Endothelial cell of umbilical vein (primary cell): ENCODE measurements at regions not wholly inside any gene's neighbourhood (a gene's known extent, or its start where the extent isn't known, plus 50 kb on each side); places are given as distances from the start of the nearest gene placed in this dataset.

Experiments
- BruUV-seq: library from RNA; stranded (reverse); fragments of 400-500 nt; replicated peaks from 2 replicates; lab custom pipeline; 2021; lab: Mats Ljungman, UMichigan
- CTCF ChIA-PET: fragments of 300-600, 350-600 bp; sonication (Branson Sonifier 250); formaldehyde crosslinking; loops from one replicate; lab custom pipeline; 2021; ENCODE audit warnings: antibody characterized with exemption, inconsistent platforms; lab: Charles Lee
- POLR2A ChIA-PET: fragments of 300-600, 350-600 bp; sonication (Branson Sonifier 250); formaldehyde crosslinking; loops from one replicate; lab custom pipeline; 2021; ENCODE audit warnings: antibody characterized with exemption, inconsistent platforms; lab: Charles Lee
- DNase-seq: peaks from one replicate; pipeline ENCODE4 v3.0.0-alpha.2; 2011; ENCODE audit warnings: low read depth, low spot score
- FAIRE-seq: peaks from 2 replicates; lab custom pipeline; 2011; peaks lifted over from hg19 to GRCh38; lab: Jason Lieb, UNC
- H2AFZ ChIP-seq: 2 replicates; pipeline ENCODE4 v1.6.0; 2012; ENCODE audit warnings: low read depth, low read length, control low read depth, inconsistent platforms
- H3K27ac ChIP-seq: 2 replicates; pipeline ENCODE4 v1.5.1; 2011; ENCODE audit warnings: low read depth, mild to moderate bottlenecking, control low read depth, low read length, moderate library complexity; ENCODE audit not compliant: insufficient read depth
- H3K27me3 ChIP-seq, 2 experiments: 2 replicates each; pipeline versions ENCODE4 v1.6.0 to v1.6.1; 2011; ENCODE audit warnings: low read length in 2 of 2, mixed read lengths in 1 of 2; ENCODE audit not compliant: control insufficient read depth in 2 of 2, insufficient read depth in 2 of 2
- H3K36me3 ChIP-seq, 2 experiments: 2 replicates in 1 of 2; 3 replicates in 1 of 2; pipeline ENCODE4 v1.5.1; 2011; ENCODE audit warnings: low read length in 2 of 2, mild to moderate bottlenecking in 1 of 2, moderate library complexity in 1 of 2; ENCODE audit not compliant: control insufficient read depth in 2 of 2, insufficient read depth in 2 of 2; ENCODE audit errors: extremely low read depth in 1 of 2
- H3K4me1 ChIP-seq: 3 replicates; pipeline ENCODE4 v1.5.1; 2011; ENCODE audit warnings: mild to moderate bottlenecking, low read length; ENCODE audit not compliant: control insufficient read depth, insufficient read depth; ENCODE audit errors: extremely low read depth
- H3K4me2 ChIP-seq: 2 replicates; pipeline ENCODE4 v1.6.1; 2011; ENCODE audit warnings: low read length, control low read depth, mixed read lengths; ENCODE audit not compliant: insufficient read depth
- H3K4me3 ChIP-seq, 3 experiments: fragments of 200-600 bp in 1 of 3; sonication (generic), shearing (Covaris generic) in 1 of 3; replicated peaks in 1 of 3; 2 replicates each; pipeline ENCODE4 v1.5.1; 2011 to 2016; ENCODE audit warnings: control low read depth in 3 of 3, low read length in 3 of 3, mild to moderate bottlenecking in 2 of 3, inconsistent platforms in 1 of 3, low read depth in 1 of 3, moderate library complexity in 1 of 3; ENCODE audit not compliant: insufficient read depth in 1 of 3
- H3K79me2 ChIP-seq: 2 replicates; pipeline ENCODE4 v1.6.0; 2012; ENCODE audit warnings: low read length, inconsistent platforms; ENCODE audit not compliant: control insufficient read depth, insufficient read depth
- H3K9ac ChIP-seq: replicated peaks from 2 replicates; pipeline ENCODE3; 2011; ENCODE audit warnings: low read length, control low read depth; ENCODE audit not compliant: insufficient read depth; ENCODE audit errors: extremely low read depth
- H3K9me1 ChIP-seq: replicated peaks from 3 replicates; pipeline ENCODE4 v1.6.0; 2011; ENCODE audit warnings: mild to moderate bottlenecking, low read length; ENCODE audit not compliant: control insufficient read depth, insufficient read depth; ENCODE audit errors: extremely low read depth
- H3K9me3 ChIP-seq: replicated peaks from 2 replicates; pipeline ENCODE4 v1.5.1; 2012; ENCODE audit warnings: low read length, inconsistent platforms; ENCODE audit not compliant: control insufficient read depth, insufficient read depth
- H4K20me1 ChIP-seq: replicated peaks from 2 replicates; pipeline ENCODE3; 2011; ENCODE audit warnings: mild to moderate bottlenecking, low read length; ENCODE audit not compliant: control insufficient read depth, insufficient read depth; ENCODE audit errors: extremely low read depth
- CTCF ChIP-seq, 2 donors: IDR thresholded peaks; 1 replicate in 1 of 2; 2 replicates in 1 of 2; pipeline ENCODE4 v1.5.1; 2011; ENCODE audit warnings: low read length in 2 of 2, mild to moderate bottlenecking in 2 of 2, moderate library complexity in 2 of 2, control low read depth in 1 of 2, inconsistent platforms in 1 of 2, low read depth in 1 of 2; ENCODE audit not compliant: insufficient read depth in 1 of 2; ENCODE audit errors: extremely low read depth in 1 of 2
- EZH2 ChIP-seq: IDR thresholded peaks from 2 replicates; pipeline ENCODE4 v1.6.1; 2012; ENCODE audit warnings: borderline replicate concordance, low read depth, mild to moderate bottlenecking, moderate library complexity, low read length, inconsistent platforms; ENCODE audit not compliant: severe bottlenecking
- FOS ChIP-seq: IDR thresholded peaks from 2 replicates; pipeline ENCODE4 v1.6.1; 2011; ENCODE audit warnings: mild to moderate bottlenecking, low read length, moderate library complexity, borderline replicate concordance; ENCODE audit not compliant: insufficient read depth
- GATA2 ChIP-seq: IDR thresholded peaks from 2 replicates; pipeline ENCODE4 v1.7.0; 2011; ENCODE audit warnings: low read depth, mild to moderate bottlenecking, moderate library complexity, mixed read lengths, low read length; ENCODE audit not compliant: insufficient read length, insufficient read depth
- JUN ChIP-seq: IDR thresholded peaks from 2 replicates; pipeline ENCODE4 v1.6.1; 2011; ENCODE audit warnings: borderline replicate concordance, low read depth; ENCODE audit not compliant: insufficient read length, insufficient read depth
- MAX ChIP-seq: IDR thresholded peaks from 2 replicates; pipeline ENCODE4 v1.6.1; 2011; ENCODE audit not compliant: insufficient read depth, insufficient read length
- MYC ChIP-seq: IDR thresholded peaks from one replicate; pipeline ENCODE4 v1.6.1; 2011; ENCODE audit warnings: mild to moderate bottlenecking, low read depth, low read length
- POLR2A ChIP-seq: IDR thresholded peaks from 2 replicates; pipeline ENCODE4 v1.6.1; 2012; ENCODE audit warnings: low read depth, mild to moderate bottlenecking, control low read depth, low read length
- POLR2AphosphoS5 ChIP-seq: IDR thresholded peaks from 2 replicates; pipeline ENCODE4 v1.6.1; 2012; ENCODE audit warnings: low read depth, mild to moderate bottlenecking, control low read depth, low read length, moderate library complexity; ENCODE audit not compliant: insufficient read depth
- dilution Hi-C: fragments of 300-500 bp; cut with MboI; formaldehyde crosslinking; loops from one replicate; pipeline ENCODE4 v1.15.0; 2019; ENCODE audit warnings: low sequenced_read_pairs; ENCODE audit not compliant: extremely low pct_ligation_motif_present
- intact Hi-C: fragments of 100-400 bp; cut with micrococcal nuclease; formaldehyde crosslinking; loops from one replicate; pipeline ENCODE4 v1.10.0; 2022

- H3K27ac ChIP-seq, result no peak overlapping the region
- H3K9me1 ChIP-seq, result no peaks in the 10 kb centered on the region
- no peak for DNase-seq
- CTCF ChIA-PET, result no interaction called here
- H3K79me2 ChIP-seq, result no peaks in the 10 kb centered on the region
- H3K9ac ChIP-seq, result no peak overlapping the region
- BruUV-seq, result no TSS peak
- H3K4me3 ChIP-seq, result no peak overlapping the region
- H2AFZ ChIP-seq, result no peak overlapping the region
- no peaks in the 10 kb centered on the region for H3K36me3 ChIP-seq
- POLR2A ChIA-PET, result no interaction called here
- no peaks in the 10 kb centered on the region for H3K4me1 ChIP-seq
- no peaks in the 10 kb centered on the region for H4K20me1 ChIP-seq
- dilution Hi-C loops, result no loop called here
- no peak for TF ChIP-seq FOS
- no peak for TF ChIP-seq EZH2
- no peak for TF ChIP-seq MAX
- TF ChIP-seq CTCF (IDR thresholded peaks at IDR 0.05; ENCODE audit: extremely low read depth in 1 of 2, insufficient read depth in 1 of 2, low read depth in 1 of 2, low read length in 2 of 2), result no peak
- no peak for TF ChIP-seq GATA2
- TF ChIP-seq POLR2AphosphoS5, result no peak
- no peak for TF ChIP-seq POLR2A
- TF ChIP-seq MYC, result no peak
- TF ChIP-seq JUN, result no peak
- intact Hi-C loops, result no loop called here
- no peak overlapping the region for H3K4me2 ChIP-seq
- H3K27me3 ChIP-seq, result peaks cover 0 to 1% of the 10 kb centered on the region in 2 experiments
- H3K9me3 ChIP-seq, result no peaks in the 10 kb centered on the region
- FAIRE-seq, result no peak
Observed at GRCh38 chr20:22371843-22372242, 212.5 kb downstream of the FOXA2 start.
